G401.6 (cell line): ENCODE measurements at regions not wholly inside any gene's neighbourhood (a gene's known extent, or its start where the extent isn't known, plus 50 kb on each side); places are given as distances from the start of the nearest gene placed in this dataset.
"Not testable (repeated sequence)": the region's sequence is repeated elsewhere in the genome, so short reads cannot be mapped to it uniquely, and the experiment has no call there.

Source experiments
- FAIRE-seq: peaks from 2 replicates; lab custom pipeline; 2012; peaks lifted over from hg19 to GRCh38; lab: Jason Lieb, UNC

GRCh38 chr4:135605076-135605475, 1403.5 kb upstream of the PABPC4L start:
- FAIRE-seq, result no peak

DNA sequence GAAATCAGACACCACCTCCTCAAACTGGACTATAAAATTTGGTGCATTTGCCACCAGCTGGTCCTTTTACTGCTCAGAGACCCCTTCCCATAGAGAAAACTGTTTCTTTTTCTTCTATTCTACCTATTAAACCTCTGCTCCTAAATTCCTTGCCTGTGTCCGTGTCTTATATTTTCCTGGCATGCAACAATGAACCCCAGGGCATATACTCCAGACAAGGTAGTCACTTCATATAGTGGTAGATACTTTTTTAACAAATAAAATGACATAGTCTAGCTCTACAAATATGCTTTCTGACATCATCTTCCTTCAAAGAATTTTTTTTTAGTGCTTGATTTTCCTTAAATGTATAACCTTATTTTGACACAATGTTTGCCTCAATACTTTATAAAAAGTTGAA, 1402.9 kb upstream of the PABPC4L start:
- no peak for FAIRE-seq

DNA sequence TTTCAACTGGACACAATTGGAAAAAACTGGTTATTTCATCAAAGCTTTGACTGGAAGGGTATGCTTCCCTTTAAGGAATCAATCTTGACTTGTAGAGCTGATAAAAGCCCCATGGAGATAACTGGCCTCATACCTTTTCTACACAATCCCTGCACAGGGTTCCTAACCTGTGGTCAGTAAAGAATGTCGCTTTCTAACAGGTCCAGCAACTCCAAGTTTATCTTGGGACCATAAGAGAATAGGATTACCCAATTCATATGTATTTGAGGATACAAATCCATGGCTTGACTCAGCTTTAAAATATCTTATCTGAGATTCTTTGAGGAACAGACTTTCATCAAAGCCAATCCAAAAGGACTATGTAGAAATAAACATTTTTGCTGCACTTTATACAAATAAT, 1399.8 kb upstream of the PABPC4L start:
- FAIRE-seq, result no peak

GRCh38 chr4:135598151-135598550, 1396.6 kb upstream of the PABPC4L start:
- FAIRE-seq, result no peak

GRCh38 chr4:135594521-135594920, 1392.9 kb upstream of the PABPC4L start:
- no peak for FAIRE-seq

GRCh38 chr4:135575041-135575440, 1373.5 kb upstream of the PABPC4L start:
- FAIRE-seq, result no peak

GRCh38 chr4:135573251-135573650, 1371.7 kb upstream of the PABPC4L start:
- FAIRE-seq, result no peak

GRCh38 chr4:135564090-135564489, 1362.5 kb upstream of the PABPC4L start:
- no peak for FAIRE-seq

GRCh38 chr4:135553213-135553612, 1351.6 kb upstream of the PABPC4L start:
- FAIRE-seq, result no peak

DNA sequence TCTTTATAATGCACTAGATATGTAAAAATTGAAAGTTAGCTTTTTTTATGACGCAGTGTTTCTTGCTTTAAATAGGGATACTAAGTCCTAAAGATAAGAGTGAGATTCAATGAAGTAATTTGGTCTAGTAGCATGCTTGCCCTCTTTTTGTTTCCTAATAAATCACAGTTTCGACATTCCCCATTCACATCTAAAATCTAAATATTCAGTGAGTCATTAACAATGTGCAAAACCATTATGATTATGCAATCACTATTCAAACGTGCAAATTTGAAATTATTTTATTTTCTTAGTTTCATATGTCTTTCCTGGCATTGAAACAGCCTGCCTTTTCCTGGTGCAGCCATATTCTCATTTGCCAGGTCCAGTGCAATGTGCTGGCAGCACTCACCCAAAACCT, 1350.5 kb upstream of the PABPC4L start:
- no peak for FAIRE-seq

DNA sequence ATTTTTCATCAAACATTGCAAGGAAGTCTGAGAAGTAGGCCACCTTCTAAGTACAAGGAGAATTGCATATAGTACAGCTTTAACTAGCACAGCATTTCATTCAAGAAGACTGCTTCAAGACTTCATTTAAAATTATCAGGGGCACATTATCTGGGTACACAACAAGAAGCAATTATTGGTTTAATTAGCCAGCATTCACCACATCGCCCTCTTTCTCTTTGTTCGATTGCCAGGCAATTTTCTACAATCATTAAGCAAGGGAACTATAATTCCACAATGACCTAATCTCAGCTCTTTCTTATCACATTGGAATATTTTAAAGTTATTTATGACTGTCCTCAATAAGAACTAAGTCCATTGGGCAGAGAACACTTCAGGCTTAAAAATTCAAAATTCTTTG, 1347.1 kb upstream of the PABPC4L start:
- FAIRE-seq, result no peak

DNA sequence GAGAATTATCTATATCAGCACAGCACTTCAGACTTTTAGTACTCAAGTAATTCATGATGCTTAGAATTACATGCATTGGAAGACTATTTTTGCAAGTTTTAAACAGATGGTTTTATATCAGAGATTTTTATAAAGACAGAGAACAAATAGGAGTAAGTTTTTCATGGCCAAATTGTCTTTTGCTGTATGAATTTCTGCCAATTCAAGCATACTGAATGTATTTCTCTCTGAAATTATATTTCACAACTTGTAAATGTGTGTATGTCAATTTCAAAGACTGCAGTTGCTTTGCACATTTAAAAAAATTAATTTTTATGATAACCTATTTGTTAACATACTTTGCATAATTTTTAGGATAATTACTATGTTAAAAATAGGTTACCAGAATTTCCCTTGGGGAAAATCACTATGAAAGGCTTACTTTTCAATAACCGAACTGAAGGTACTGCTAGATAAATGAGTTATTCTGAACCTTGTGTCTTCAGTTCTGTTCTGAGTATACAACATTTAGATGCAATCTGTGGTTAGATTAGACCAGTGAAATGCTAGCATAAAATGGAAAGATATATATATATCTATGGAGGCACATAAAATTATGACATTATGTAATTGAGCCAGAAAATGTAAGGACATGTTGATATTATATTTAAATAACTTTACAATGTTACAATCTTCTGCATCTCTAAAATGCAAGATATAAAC, 1344.2 kb upstream of the PABPC4L start:
- no peak for FAIRE-seq

GRCh38 chr4:135538698-135539097, 1337.1 kb upstream of the PABPC4L start:
- FAIRE-seq, result no peak

GRCh38 chr4:135533053-135533452, 1331.5 kb upstream of the PABPC4L start:
- FAIRE-seq, result no peak

- FAIRE-seq, result no peak
Observed at GRCh38 chr4:135532132-135532531, 1330.5 kb upstream of the PABPC4L start.

DNA sequence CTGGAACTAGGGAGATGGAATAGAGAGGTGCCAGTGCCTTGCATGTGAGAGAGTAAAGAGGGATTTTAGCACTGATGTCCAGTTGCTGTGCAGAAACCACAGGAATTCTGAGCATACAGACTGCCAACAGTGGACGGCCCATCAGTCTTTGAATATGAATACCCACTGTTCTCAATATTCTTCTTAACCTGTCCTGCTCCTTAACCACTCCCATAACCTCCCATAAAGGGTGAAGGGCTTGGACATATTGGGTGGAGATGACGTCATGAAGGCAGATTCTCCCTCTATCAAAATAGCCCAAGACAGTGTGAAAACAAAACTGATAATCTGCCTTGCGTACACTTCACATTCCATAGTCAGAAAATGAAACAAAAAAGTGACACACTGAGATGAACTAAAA, 1313.7 kb upstream of the PABPC4L start:
- no peak for FAIRE-seq

DNA sequence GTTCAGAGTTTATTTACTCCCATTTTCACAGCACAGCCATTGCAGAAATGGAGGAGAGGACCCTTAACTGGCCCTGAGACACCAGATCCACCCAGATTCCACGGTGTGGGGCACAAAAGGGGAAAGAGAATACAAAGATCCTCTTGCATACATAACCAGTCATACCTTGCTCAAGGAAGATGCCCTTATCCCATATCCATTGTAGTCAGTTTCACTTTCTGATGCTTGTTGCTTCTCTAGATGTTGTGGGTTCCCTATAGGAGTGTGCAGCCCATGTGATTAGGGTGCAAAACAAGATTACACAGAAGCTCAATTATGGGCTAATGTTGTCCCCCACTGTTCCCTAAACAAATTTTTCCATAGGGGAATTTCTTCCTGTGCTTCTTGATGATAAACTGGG, 1309.0 kb upstream of the PABPC4L start:
- no peak for FAIRE-seq

- no peak for FAIRE-seq
Observed at GRCh38 chr4:135508006-135508714, 1306.6 kb upstream of the PABPC4L start.

DNA sequence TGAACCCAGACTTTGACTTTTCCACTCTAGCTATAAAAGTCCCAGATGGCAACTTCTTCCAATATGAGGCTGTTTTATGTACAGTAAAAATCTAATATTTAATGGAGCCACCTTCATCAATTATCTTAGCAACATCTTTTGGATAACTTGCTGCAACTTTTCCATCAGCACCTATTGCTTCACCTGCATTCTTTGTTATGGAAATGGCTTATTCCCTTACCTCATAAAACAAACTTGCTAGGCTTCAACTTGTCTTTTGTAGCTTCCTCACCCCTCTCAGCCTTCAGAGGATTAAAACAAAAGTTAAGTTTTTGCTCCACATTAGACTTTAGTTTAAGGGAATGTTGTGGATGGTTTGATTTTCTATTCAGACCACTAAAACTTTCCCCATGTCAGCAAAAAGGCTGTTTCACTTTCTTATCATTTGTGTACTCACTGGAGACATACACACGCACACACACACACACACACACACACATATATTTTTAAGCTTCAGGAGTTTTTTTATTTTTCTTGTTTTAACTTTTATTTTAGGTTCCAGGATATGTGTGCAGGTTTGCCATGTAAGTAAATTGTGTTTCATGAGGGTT, 1296.1 kb upstream of the PABPC4L start:
- no peak for FAIRE-seq

- no peak for FAIRE-seq
Observed at GRCh38 chr4:135492439-135492838, 1290.8 kb upstream of the PABPC4L start.

DNA sequence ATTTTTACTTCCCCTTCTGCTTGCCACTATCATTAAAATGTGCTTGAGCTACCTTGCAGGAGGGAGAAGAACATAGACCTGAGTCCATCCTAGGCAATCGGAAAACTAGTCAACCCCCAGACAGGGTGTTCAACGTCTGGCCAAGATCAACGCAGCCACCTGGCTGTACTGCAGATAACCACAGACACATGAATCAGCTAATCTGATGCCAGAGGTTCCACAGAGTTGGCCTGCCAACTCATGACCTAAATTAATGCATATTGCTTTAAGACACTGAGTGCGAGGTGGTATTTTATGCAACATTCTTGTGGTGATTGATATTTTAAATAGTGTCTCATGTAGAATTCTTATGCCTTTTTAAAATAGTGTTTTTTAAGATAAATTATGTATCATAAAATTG, 1283.8 kb upstream of the PABPC4L start:
- no peak for FAIRE-seq

GRCh38 chr4:135476272-135476671, 1274.7 kb upstream of the PABPC4L start:
- FAIRE-seq, result no peak

DNA sequence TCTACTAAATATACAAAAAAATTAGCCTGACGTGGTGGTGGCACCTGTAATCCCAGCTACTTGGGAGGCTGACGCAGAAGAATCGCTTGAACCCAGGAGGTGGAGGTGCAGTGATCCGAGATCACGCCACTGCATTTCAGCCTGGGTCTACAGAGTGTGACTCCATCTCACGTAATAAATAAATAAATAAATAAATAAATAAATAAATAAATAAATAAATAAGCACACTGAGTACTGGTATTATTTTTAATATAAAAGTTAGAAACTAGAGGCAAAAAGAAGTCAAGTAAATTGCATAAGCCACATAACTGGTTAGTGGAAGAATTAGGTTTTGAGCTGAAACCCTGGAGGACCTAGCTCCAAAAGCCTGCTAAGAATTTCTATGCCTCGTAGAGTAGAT, 1262.7 kb upstream of the PABPC4L start:
- FAIRE-seq, result no peak

GRCh38 chr4:135447598-135447997, 1246.0 kb upstream of the PABPC4L start:
- FAIRE-seq, result not testable (repeated sequence)
